ENCODE measurements at regions not wholly inside any gene's neighbourhood (a gene's known extent, or its start where the extent isn't known, plus 50 kb on each side); places are given as distances from the start of the nearest gene placed in this dataset.

GRCh38 chr18:72995558-72995957 lies 127.8 kb upstream of the NETO1 start:
- Histone ChIP-seq H3K79me2 (ENCODE audit: insufficient read depth, low read length) (no peaks in the 10 kb centered on the region), H3K36me3 (replicated peaks in 1 of 2; ENCODE audit: control insufficient read depth in 1 of 2, insufficient read depth in 2 of 2, low read length in 2 of 2) (no peaks in the 10 kb centered on the region), H3K9ac (ENCODE audit: insufficient read depth, low read length, poor library complexity, severe bottlenecking) (no peak overlapping the region), H4K20me1 (ENCODE audit: insufficient read depth, low read length) (no peaks in the 10 kb centered on the region), H3K27me3 (ENCODE audit: control insufficient read depth in 2 of 2, insufficient read depth in 2 of 2, low read length in 2 of 2) (no peaks in the 10 kb centered on the region), H2AFZ (ENCODE audit: insufficient read depth, low read depth, low read length, poor library complexity, severe bottlenecking) (no peak overlapping the region), H3K9me3 (replicated peaks in 1 of 2; ENCODE audit: control insufficient read depth in 1 of 2, insufficient read depth in 1 of 2, low read length in 2 of 2) (peaks cover 0 to 5% of the 10 kb centered on the region in 2 donors), H3K27ac (ENCODE audit: low read depth in 1 of 2, low read length in 2 of 2) (no peak overlapping the region), H3K4me1 (ENCODE audit: control insufficient read depth in 1 of 2, insufficient read depth in 2 of 2, low read length in 2 of 2) (no peaks in the 10 kb centered on the region), H3K4me2 (replicated peaks; ENCODE audit: extremely low read depth, low read length, poor library complexity, severe bottlenecking) (no peak overlapping the region), H3K4me3 (replicated peaks in 1 of 3; ENCODE audit: low read depth in 2 of 3, low read length in 3 of 3) (no peak overlapping the region)
- 73% methylated on average over 3 of the region's 6 CpGs for WGBS (ENCODE audit: insufficient coverage)
- Mint-ChIP-seq H3K36me3 (no peaks in the 10 kb centered on the region), H3K27ac (no peak overlapping the region), H3K27me3 (ENCODE audit: low read depth in 3 of 3) (no peaks in the 10 kb centered on the region), H3K4me3 (no peak overlapping the region), H3K9me3 (peaks cover 0 to 6% (median 2%) of the 10 kb centered on the region in 7 donors), H3K4me1 (no peaks in the 10 kb centered on the region)
- TF ChIP-seq, protein P1, sequence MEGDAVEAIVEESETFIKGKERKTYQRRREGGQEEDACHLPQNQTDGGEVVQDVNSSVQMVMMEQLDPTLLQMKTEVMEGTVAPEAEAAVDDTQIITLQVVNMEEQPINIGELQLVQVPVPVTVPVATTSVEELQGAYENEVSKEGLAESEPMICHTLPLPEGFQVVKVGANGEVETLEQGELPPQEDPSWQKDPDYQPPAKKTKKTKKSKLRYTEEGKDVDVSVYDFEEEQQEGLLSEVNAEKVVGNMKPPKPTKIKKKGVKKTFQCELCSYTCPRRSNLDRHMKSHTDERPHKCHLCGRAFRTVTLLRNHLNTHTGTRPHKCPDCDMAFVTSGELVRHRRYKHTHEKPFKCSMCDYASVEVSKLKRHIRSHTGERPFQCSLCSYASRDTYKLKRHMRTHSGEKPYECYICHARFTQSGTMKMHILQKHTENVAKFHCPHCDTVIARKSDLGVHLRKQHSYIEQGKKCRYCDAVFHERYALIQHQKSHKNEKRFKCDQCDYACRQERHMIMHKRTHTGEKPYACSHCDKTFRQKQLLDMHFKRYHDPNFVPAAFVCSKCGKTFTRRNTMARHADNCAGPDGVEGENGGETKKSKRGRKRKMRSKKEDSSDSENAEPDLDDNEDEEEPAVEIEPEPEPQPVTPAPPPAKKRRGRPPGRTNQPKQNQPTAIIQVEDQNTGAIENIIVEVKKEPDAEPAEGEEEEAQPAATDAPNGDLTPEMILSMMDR (IDR thresholded peaks at IDR 0.05) = no peak
- no peak for DNase-seq
- intact Hi-C loops (cut with micrococcal nuclease) = no loop called here

- Mint-ChIP-seq H3K27me3 (ENCODE audit: low read depth in 3 of 3) (no peaks in the 10 kb centered on the region), H3K27ac (no peak overlapping the region), H3K4me1 (no peaks in the 10 kb centered on the region), H3K36me3 (no peaks in the 10 kb centered on the region), H3K9me3 (peaks cover 0 to 6% (median 2%) of the 10 kb centered on the region in 7 donors), H3K4me3 (no peak overlapping the region)
- intact Hi-C loops (cut with micrococcal nuclease) = no loop called here
- no peaks in the 10 kb centered on the region for H3K36me3 ChIP-seq (replicated peaks in 1 of 2; ENCODE audit: control insufficient read depth in 1 of 2, insufficient read depth in 2 of 2, low read length in 2 of 2)
- H3K27me3 ChIP-seq (ENCODE audit: control insufficient read depth in 2 of 2, insufficient read depth in 2 of 2, low read length in 2 of 2) = no peaks in the 10 kb centered on the region
- H3K9ac ChIP-seq (ENCODE audit: insufficient read depth, low read length, poor library complexity, severe bottlenecking) = no peak overlapping the region
- H3K79me2 ChIP-seq (ENCODE audit: insufficient read depth, low read length) = no peaks in the 10 kb centered on the region
- TF ChIP-seq, protein P1 (IDR thresholded peaks at IDR 0.05) = no peak
- no peak overlapping the region for H3K4me3 ChIP-seq (replicated peaks in 1 of 3; ENCODE audit: low read depth in 2 of 3, low read length in 3 of 3)
- no peak overlapping the region for H3K4me2 ChIP-seq (replicated peaks; ENCODE audit: extremely low read depth, low read length, poor library complexity, severe bottlenecking)
- no peaks in the 10 kb centered on the region for H3K4me1 ChIP-seq (ENCODE audit: control insufficient read depth in 1 of 2, insufficient read depth in 2 of 2, low read length in 2 of 2)
- no CpG with 5 or more reads among the region's 3 CpGs for WGBS (ENCODE audit: insufficient coverage)
- DNase-seq = no peak
- no peaks in the 10 kb centered on the region for H4K20me1 ChIP-seq (ENCODE audit: insufficient read depth, low read length)
- no peak overlapping the region for H3K27ac ChIP-seq (ENCODE audit: low read depth in 1 of 2, low read length in 2 of 2)
- no peak overlapping the region for H2AFZ ChIP-seq (ENCODE audit: insufficient read depth, low read depth, low read length, poor library complexity, severe bottlenecking)
- no peaks in the 10 kb centered on the region for H3K9me3 ChIP-seq (replicated peaks in 1 of 2; ENCODE audit: control insufficient read depth in 1 of 2, insufficient read depth in 1 of 2, low read length in 2 of 2)
Observed at GRCh38 chr18:72993250-72993649, 125.5 kb upstream of the NETO1 start.

All from CD14-positive monocyte (primary cell).